K562 (cell line): ENCODE measurements at regions not wholly inside any gene's neighbourhood (a gene's known extent, or its start where the extent isn't known, plus 50 kb on each side); places are given as distances from the start of the nearest gene placed in this dataset.
A peak's percentile ranks its signal among the peaks of the same experiment; 100 is the strongest.

Experiments used
- ATF7 ChIP-seq: fragments of 450-650 bp; IDR thresholded peaks from 2 replicates; pipeline ENCODE4 v1.7.1; 2014; ENCODE audit warnings: mild to moderate bottlenecking, moderate library complexity
- CREB3L1 ChIP-seq: fragments of 450-650 bp; IDR thresholded peaks from 2 replicates; pipeline ENCODE4 v1.6.1; 2014; ENCODE audit warnings: low read depth, mild to moderate bottlenecking, moderate library complexity, borderline replicate concordance
- CREB5 ChIP-seq: fragments of 250-450 bp; sonication (Bioruptor Pico); IDR thresholded peaks from 2 replicates; pipeline ENCODE4 v1.5.0; 2020; ENCODE audit warnings: mild to moderate bottlenecking
- E2F4 ChIP-seq: sonication (generic); formaldehyde crosslinking; IDR thresholded peaks from 2 replicates; pipeline ENCODE4 v1.8.0; 2022; ENCODE audit warnings: mild to moderate bottlenecking, low read depth, missing genetic modification reagents
- EP300 ChIP-seq: IDR thresholded peaks from 2 replicates; pipeline ENCODE4 v1.6.1; 2012; ENCODE audit warnings: low read length, improper control_type of control experiment
- HOXB6 ChIP-seq: fragments of 250-450 bp; sonication (Bioruptor Pico); IDR thresholded peaks from 2 replicates; pipeline ENCODE4 v1.5.1; 2022; ENCODE audit warnings: mild to moderate bottlenecking, borderline replicate concordance
- MCM5 ChIP-seq: fragments of 450-650 bp; IDR thresholded peaks from 2 replicates; pipeline ENCODE4 v1.6.1; 2016; ENCODE audit warnings: low read depth
- NCOA1 ChIP-seq: fragments of 450-650 bp; IDR thresholded peaks from 2 replicates; pipeline ENCODE4 v1.6.1; 2016; ENCODE audit warnings: low read depth
- NEUROD1 ChIP-seq: fragments of 150-350 bp; IDR thresholded peaks from 2 replicates; pipeline ENCODE4 v1.6.1; 2014; ENCODE audit warnings: borderline replicate concordance, low read length, low read depth; ENCODE audit not compliant: partially characterized antibody
- PRDM10 ChIP-seq: fragments of 450-650 bp; IDR thresholded peaks from 2 replicates; pipeline ENCODE4 v1.6.1; 2018; ENCODE audit not compliant: partially characterized antibody
- PREB ChIP-seq: sonication (generic); formaldehyde crosslinking; IDR thresholded peaks from 2 replicates; pipeline ENCODE4 v1.8.1; 2023; ENCODE audit warnings: mild to moderate bottlenecking, missing genetic modification reagents
- PURB ChIP-seq: sonication (generic); formaldehyde crosslinking; IDR thresholded peaks from 2 replicates; pipeline ENCODE4 v1.9.0; 2021; ENCODE audit warnings: low read depth, mild to moderate bottlenecking, missing genetic modification reagents
- SMAD3 ChIP-seq: fragments of 450-650 bp; formaldehyde crosslinking; conservative IDR thresholded peaks from 2 replicates; pipeline ENCODE4 v1.4.0; 2020; ENCODE audit warnings: mild to moderate bottlenecking
- TCFL5 ChIP-seq: fragments of 250-450 bp; sonication (Bioruptor Pico); conservative IDR thresholded peaks from 2 replicates; pipeline ENCODE4 v1.6.1; 2021; ENCODE audit warnings: mild to moderate bottlenecking, moderate library complexity, matching md5 sums
- U2AF1 ChIP-seq: fragments of 200-400 bp; formaldehyde crosslinking; optimal IDR thresholded peaks from 2 replicates; pipeline ENCODE3; 2017; ENCODE audit warnings: mild to moderate bottlenecking, low read depth, low read length, moderate library complexity
- ZFP1 ChIP-seq: fragments of 450-650 bp; formaldehyde crosslinking; IDR thresholded peaks from 2 replicates; pipeline ENCODE4 v1.4.0; 2020; ENCODE audit warnings: mild to moderate bottlenecking, mixed read lengths

GRCh38 chr12:126907900-126908764 is 1358.8 kb upstream of the TMEM132C start (continued):
- TF ChIP-seq E2F4 (CRISPR knock-in tag) (no peak), TCFL5 (peak; percentile 98), EP300 (peak; percentile 93), PURB (CRISPR knock-in tag) (no peak), HOXB6 (CRISPR knock-in tag) (peak; percentile 89; the same call in 1 of the 2 replicates), NCOA1 (peak; percentile 65; the same call in 1 of the 2 replicates), ZFP1 (peak; percentile 94), ATF7 (peak; percentile 91), CREB5 (peak; percentile 96), MCM5 (no peak), SMAD3 (peak; percentile 99), NEUROD1 (peak; percentile 77), U2AF1 (no peak), CREB3L1 (peak; percentile 40; the same call in 1 of the 2 replicates), PRDM10 (peak; percentile 94), PREB (no peak)
